Type B pancreatic cell (in vitro differentiated cells): ENCODE measurements at regions not wholly inside any gene's neighbourhood (a gene's known extent, or its start where the extent isn't known, plus 50 kb on each side); places are given as distances from the start of the nearest gene placed in this dataset.

Source experiments
- DNase-seq: peaks from one replicate; pipeline ENCODE4 v3.0.0; 2021; ENCODE audit warnings: mixed read lengths; ENCODE audit not compliant: unreplicated experiment; ENCODE audit errors: extremely low spot score
- H3K27ac Mint-ChIP-seq: 2 replicates; pipeline ENCODE4 v1.8.0; 2021; ENCODE audit warnings: mild to moderate bottlenecking, mixed read lengths
- H3K27me3 Mint-ChIP-seq: 2 replicates; pipeline ENCODE4 v1.8.0; 2021; ENCODE audit warnings: mixed read lengths
- H3K36me3 Mint-ChIP-seq: 2 replicates; pipeline ENCODE4 v1.8.0; 2021; ENCODE audit warnings: mixed read lengths
- H3K4me1 Mint-ChIP-seq: one replicate; pipeline ENCODE4 v1.8.0; 2021; ENCODE audit warnings: mixed read lengths; ENCODE audit not compliant: unreplicated experiment
- H3K4me3 Mint-ChIP-seq: 2 replicates; pipeline ENCODE4 v1.8.0; 2021; ENCODE audit warnings: mild to moderate bottlenecking, mixed read lengths
- H3K9me3 Mint-ChIP-seq: 2 replicates; pipeline ENCODE4 v1.8.0; 2021; ENCODE audit warnings: mixed read lengths
- TF ChIP-seq, protein P1 (sequence below): fragments of 200-600 bp; sonication (generic); conservative IDR thresholded peaks from 2 replicates; pipeline ENCODE4 v1.5.0; 2021; ENCODE audit warnings: antibody characterized with exemption, mild to moderate bottlenecking

DNA sequence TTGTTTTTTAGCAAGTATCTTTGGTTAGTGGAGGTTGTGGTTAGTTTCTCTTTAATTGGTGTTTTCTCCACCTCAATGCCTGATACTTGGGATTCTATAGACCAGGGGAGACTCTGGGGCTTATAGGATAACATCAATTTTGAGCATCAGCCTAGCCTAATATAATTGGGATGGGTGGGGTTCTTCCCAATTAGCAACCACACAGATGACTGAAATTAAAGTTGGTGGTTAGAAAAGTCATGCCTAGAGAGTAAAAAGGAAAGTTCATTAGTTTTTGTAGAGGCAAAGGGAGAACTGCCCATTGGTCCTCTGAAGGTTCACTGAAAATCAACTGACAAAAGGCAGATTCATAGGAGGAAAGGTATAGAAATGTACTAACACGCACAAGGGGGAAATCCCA is 843.3 kb downstream of the TSN start:
- no peak overlapping the region for H3K27ac Mint-ChIP-seq
- H3K9me3 Mint-ChIP-seq = no peaks in the 10 kb centered on the region
- TF ChIP-seq, protein P1, sequence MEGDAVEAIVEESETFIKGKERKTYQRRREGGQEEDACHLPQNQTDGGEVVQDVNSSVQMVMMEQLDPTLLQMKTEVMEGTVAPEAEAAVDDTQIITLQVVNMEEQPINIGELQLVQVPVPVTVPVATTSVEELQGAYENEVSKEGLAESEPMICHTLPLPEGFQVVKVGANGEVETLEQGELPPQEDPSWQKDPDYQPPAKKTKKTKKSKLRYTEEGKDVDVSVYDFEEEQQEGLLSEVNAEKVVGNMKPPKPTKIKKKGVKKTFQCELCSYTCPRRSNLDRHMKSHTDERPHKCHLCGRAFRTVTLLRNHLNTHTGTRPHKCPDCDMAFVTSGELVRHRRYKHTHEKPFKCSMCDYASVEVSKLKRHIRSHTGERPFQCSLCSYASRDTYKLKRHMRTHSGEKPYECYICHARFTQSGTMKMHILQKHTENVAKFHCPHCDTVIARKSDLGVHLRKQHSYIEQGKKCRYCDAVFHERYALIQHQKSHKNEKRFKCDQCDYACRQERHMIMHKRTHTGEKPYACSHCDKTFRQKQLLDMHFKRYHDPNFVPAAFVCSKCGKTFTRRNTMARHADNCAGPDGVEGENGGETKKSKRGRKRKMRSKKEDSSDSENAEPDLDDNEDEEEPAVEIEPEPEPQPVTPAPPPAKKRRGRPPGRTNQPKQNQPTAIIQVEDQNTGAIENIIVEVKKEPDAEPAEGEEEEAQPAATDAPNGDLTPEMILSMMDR = no peak
- H3K4me3 Mint-ChIP-seq = no peak overlapping the region
- H3K36me3 Mint-ChIP-seq = no peaks in the 10 kb centered on the region
- no peaks in the 10 kb centered on the region for H3K27me3 Mint-ChIP-seq
- DNase-seq = no peak
- H3K4me1 Mint-ChIP-seq = peaks cover 4% of the 10 kb centered on the region

DNA sequence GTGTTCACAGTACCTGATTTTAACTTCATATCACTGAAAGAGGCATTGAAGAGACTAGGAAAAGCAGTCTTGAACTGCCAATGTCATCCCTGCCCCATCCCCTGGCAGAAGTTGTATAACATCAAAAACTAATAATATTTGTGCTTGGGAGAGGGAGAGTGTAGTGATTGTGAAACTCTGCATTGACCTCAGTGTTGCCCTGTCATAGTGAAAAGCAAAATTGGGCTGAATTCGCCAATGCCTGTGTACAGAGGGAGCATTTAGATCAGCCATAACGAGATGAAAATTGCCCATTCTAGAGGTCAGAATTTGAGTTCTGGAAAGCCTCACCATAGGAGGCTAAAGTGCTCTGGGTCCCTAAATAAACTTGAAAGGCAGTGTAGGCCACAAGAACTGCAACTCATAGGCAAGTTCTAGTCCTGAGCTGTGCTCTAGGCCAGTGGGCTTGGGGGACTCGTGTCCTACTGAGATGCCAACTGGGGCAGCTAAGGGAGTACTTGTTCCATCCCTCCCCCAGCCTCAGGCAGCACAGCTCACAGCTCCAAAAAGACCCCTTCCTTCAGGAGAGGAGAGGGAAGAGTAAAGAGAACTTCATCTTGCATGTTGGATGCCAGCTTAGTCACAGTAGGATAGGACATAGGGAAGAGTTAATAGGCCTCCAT is 855.6 kb downstream of the TSN start:
- Mint-ChIP-seq H3K9me3 (no peaks in the 10 kb centered on the region), H3K36me3 (no peaks in the 10 kb centered on the region), H3K4me1 (no peaks in the 10 kb centered on the region), H3K27me3 (no peaks in the 10 kb centered on the region), H3K4me3 (no peak overlapping the region), H3K27ac (no peak overlapping the region)
- DNase-seq = no peak
- TF ChIP-seq, protein P1 = no peak

DNA sequence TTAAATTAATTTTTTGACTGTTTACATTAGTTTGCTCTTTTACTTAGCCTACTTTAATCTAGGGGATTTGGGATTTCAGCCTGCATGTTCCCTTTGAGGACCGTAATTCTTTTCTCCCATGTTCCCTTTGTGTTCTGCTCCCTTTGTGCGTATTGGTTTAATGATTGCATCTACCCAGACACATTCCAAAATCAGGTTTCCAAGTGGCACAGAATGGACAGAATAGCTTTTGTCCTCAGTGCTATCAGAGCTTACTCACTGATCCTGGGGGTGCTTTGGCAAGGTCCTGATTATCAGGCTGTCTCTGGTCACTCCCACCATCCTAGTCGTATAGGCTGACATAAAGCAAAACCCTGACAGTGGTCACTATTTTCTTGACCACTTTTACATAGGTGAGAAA is 867.5 kb downstream of the TSN start:
- DNase-seq = no peak
- no peak overlapping the region for H3K4me3 Mint-ChIP-seq
- TF ChIP-seq, protein P1 = no peak
- H3K36me3 Mint-ChIP-seq = no peaks in the 10 kb centered on the region
- no peaks in the 10 kb centered on the region for H3K27me3 Mint-ChIP-seq
- no peak overlapping the region for H3K27ac Mint-ChIP-seq
- H3K4me1 Mint-ChIP-seq = no peaks in the 10 kb centered on the region
- H3K9me3 Mint-ChIP-seq = no peaks in the 10 kb centered on the region

DNA sequence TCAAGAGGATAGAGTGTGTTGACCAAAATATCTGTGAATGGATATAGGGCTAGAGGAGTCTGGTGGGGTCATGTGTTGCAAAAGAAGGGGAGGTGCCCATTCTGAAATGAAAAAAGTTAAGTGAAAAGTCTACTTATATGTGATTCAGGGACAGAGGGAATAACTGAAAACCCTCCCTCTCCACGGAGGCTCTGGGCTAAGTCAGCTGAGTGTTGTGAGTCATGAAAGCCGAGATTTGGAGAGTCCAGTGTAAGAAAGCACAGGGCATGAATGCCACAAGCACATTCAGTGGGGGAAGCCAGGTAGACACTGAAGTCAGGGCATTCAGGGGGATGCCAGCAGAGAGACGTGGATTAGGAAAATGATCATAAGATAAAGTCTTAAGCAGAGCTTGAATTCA is 871.9 kb downstream of the TSN start:
- no peaks in the 10 kb centered on the region for H3K36me3 Mint-ChIP-seq
- no peak overlapping the region for H3K27ac Mint-ChIP-seq
- H3K4me3 Mint-ChIP-seq = no peak overlapping the region
- TF ChIP-seq, protein P1 = no peak
- no peaks in the 10 kb centered on the region for H3K4me1 Mint-ChIP-seq
- H3K9me3 Mint-ChIP-seq = no peaks in the 10 kb centered on the region
- H3K27me3 Mint-ChIP-seq = no peaks in the 10 kb centered on the region
- no peak for DNase-seq

DNA sequence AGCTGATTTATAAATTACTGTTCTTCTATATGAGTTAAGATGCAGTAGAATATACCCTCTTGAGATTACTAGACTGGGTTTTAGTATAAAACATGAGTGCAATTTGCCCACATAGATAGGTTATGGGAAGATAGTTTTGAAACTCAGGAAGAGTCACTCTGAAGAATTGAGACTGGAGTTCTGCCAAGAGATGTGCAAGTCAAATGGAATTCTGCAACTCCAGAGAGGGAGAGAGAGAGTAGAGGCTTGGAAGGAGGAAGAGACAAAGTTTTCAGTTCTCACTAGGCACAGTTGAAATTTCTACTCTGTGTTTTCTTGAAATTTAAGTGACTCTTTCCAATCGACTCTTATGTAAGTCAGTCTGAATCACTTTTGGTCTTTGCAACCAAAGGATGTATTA is 878.8 kb downstream of the TSN start:
- Mint-ChIP-seq H3K9me3 (no peaks in the 10 kb centered on the region), H3K36me3 (no peaks in the 10 kb centered on the region), H3K27ac (no peak overlapping the region), H3K4me3 (no peak overlapping the region), H3K27me3 (no peaks in the 10 kb centered on the region), H3K4me1 (peaks cover 7% of the 10 kb centered on the region)
- TF ChIP-seq, protein P1 = no peak
- no peak for DNase-seq

DNA sequence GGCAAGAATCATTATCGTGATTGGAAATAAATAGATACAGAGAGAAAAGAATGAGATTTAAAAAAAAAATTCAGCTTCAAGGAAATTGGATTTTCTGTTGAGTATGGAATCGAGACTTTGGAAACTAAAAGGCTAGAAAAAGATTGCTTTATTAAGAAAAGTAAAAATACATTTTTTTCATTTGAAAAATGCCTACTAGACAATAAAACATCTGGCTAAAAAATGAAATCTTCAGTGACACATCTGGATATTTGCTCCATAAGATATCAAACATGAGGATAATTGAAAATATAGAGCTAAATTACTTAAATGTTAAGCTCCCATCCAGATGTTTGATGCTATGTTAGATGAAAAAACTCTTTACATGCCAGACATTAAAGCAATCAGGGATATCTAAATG is 879.5 kb downstream of the TSN start:
- Mint-ChIP-seq H3K9me3 (no peaks in the 10 kb centered on the region), H3K4me3 (no peak overlapping the region), H3K4me1 (peaks cover 13% of the 10 kb centered on the region), H3K27me3 (no peaks in the 10 kb centered on the region), H3K27ac (no peak overlapping the region), H3K36me3 (no peaks in the 10 kb centered on the region)
- TF ChIP-seq, protein P1 = no peak
- DNase-seq = no peak
